ENCODE measurements at regions not wholly inside any gene's neighbourhood (a gene's known extent, or its start where the extent isn't known, plus 50 kb on each side); places are given as distances from the start of the nearest gene placed in this dataset.

- TF ChIP-seq CTCF (IDR thresholded peaks at IDR 0.05) (no peak), POLR2AphosphoS5 (IDR thresholded peaks at IDR 0.05; ENCODE audit: insufficient read depth in 1 of 2, low read depth in 1 of 2) (no peak), POLR2A (IDR thresholded peaks at IDR 0.05) (no peak)
Measured at GRCh38 chr1:74952786-74953185, 181.4 kb upstream of the LHX8 start.
